GM12878 (cell line): ENCODE measurements at regions not wholly inside any gene's neighbourhood (a gene's known extent, or its start where the extent isn't known, plus 50 kb on each side); places are given as distances from the start of the nearest gene placed in this dataset.
A peak's percentile ranks its signal among the peaks of the same experiment; 100 is the strongest.

Source experiments
- ATAC-seq: fragments of 200-7000 bp; cut with Tn5 transposase; 3 replicates; pipeline ENCODE4 v1.9.1; 2020; ENCODE audit warnings: mild to moderate bottlenecking, moderate library complexity
- BruUV-seq: library from RNA; stranded (reverse); fragments of 400-500 nt; replicated peaks from 2 replicates; lab custom pipeline; 2021; lab: Mats Ljungman, UMichigan
- CTCF ChIA-PET: fragments of 300-600 bp; sonication (Branson Sonifier 250); formaldehyde crosslinking; extraction: SDS; loops from one replicate; lab custom pipeline; 2021; ENCODE audit warnings: inconsistent platforms; lab: Yijun Ruan, JAX
- POLR2A ChIA-PET: fragments of 350-600 bp; formaldehyde crosslinking; extraction: SDS; loops from one replicate; lab custom pipeline; 2021; ENCODE audit warnings: inconsistent platforms; lab: Charles Lee
- RAD21 ChIA-PET: fragments of 300-600 bp; sonication (Branson Sonifier 250); formaldehyde crosslinking; loops from one replicate; lab custom pipeline; 2023; ENCODE audit warnings: antibody characterized with exemption; ENCODE audit not compliant: unreplicated experiment; lab: Charles Lee
- SMC1A ChIA-PET: fragments of 300-600 bp; sonication (Branson Sonifier 250); formaldehyde crosslinking; loops from one replicate; lab custom pipeline; 2023; ENCODE audit not compliant: unreplicated experiment, uncharacterized antibody; lab: Charles Lee
- DNase-seq: peaks from one replicate; pipeline ENCODE4 v3.0.0-alpha.2; 2011; ENCODE audit warnings: low read depth, low spot score
- FAIRE-seq: peaks from 3 replicates; lab custom pipeline; 2011; peaks lifted over from hg19 to GRCh38; lab: Jason Lieb, UNC
- H2AFZ ChIP-seq: 2 replicates; pipeline ENCODE4 v1.6.0; 2011; ENCODE audit warnings: low read depth, low read length, control low read depth; ENCODE audit not compliant: control insufficient read depth
- H3K27ac ChIP-seq: 2 replicates; pipeline ENCODE4 v1.5.1; 2011; ENCODE audit warnings: control low read depth; ENCODE audit not compliant: control insufficient read depth, insufficient read depth
- H3K27me3 ChIP-seq, 2 experiments: replicated peaks in 1 of 2; 2 replicates each; pipeline versions ENCODE4 v1.6.0 to v1.6.1; 2011; ENCODE audit warnings: low read length in 1 of 2; ENCODE audit not compliant: control insufficient read depth in 2 of 2, insufficient read depth in 2 of 2
- H3K36me3 ChIP-seq, 2 experiments: 2 replicates each; pipeline ENCODE4 v1.5.1; 2011; ENCODE audit warnings: low read length in 1 of 2; ENCODE audit not compliant: control insufficient read depth in 2 of 2, insufficient read depth in 2 of 2
- H3K4me1 ChIP-seq: 2 replicates; pipeline ENCODE4 v1.6.1; 2011; ENCODE audit warnings: mild to moderate bottlenecking, low read length, moderate library complexity, mixed read lengths; ENCODE audit not compliant: control insufficient read depth, insufficient read depth
- H3K4me2 ChIP-seq: 2 replicates; pipeline ENCODE4 v1.6.0; 2011; ENCODE audit warnings: control low read depth; ENCODE audit not compliant: control insufficient read depth, insufficient read depth
- H3K4me3 ChIP-seq: fragments of 200-600 bp; sonication (generic); 2 replicates; pipeline ENCODE4 v1.5.1; 2016
- H3K79me2 ChIP-seq: 2 replicates; pipeline ENCODE4 v1.6.0; 2011; ENCODE audit warnings: low read length; ENCODE audit not compliant: control insufficient read depth, insufficient read depth
- H3K9ac ChIP-seq: 2 replicates; pipeline ENCODE4 v1.8.0; 2011; ENCODE audit warnings: low read length, control low read depth, mixed read lengths; ENCODE audit not compliant: control insufficient read depth, insufficient read depth
- H3K9me3 ChIP-seq: replicated peaks from 3 replicates; pipeline ENCODE4 v1.5.1; 2011; ENCODE audit warnings: mild to moderate bottlenecking, low read length; ENCODE audit not compliant: control insufficient read depth, insufficient read depth
- H4K20me1 ChIP-seq: 2 replicates; pipeline ENCODE4 v1.6.0; 2011; ENCODE audit not compliant: control insufficient read depth, insufficient read depth
- CHD2 ChIP-seq: IDR thresholded peaks from 2 replicates; pipeline ENCODE4 v1.6.1; 2011; ENCODE audit warnings: low read depth, low read length, improper control_type of control experiment, borderline replicate concordance
- ETV6 ChIP-seq, 2 experiments: fragments of 450-650 bp in 1 of 2; IDR thresholded peaks in 1 of 2; conservative IDR thresholded peaks in 1 of 2; 2 replicates each; pipeline ENCODE4 v1.6.1; 2014; ENCODE audit warnings: antibody characterized with exemption in 1 of 2, borderline replicate concordance in 1 of 2, low read depth in 1 of 2, mild to moderate bottlenecking in 1 of 2, moderate library complexity in 1 of 2
- MTA2 ChIP-seq: fragments of 450-650 bp; IDR thresholded peaks from 2 replicates; pipeline ENCODE4 v1.6.1; 2016; ENCODE audit warnings: low read depth, mild to moderate bottlenecking, moderate library complexity
- NR2F1 ChIP-seq: fragments of 450-650 bp; conservative IDR thresholded peaks from 2 replicates; pipeline ENCODE4 v1.6.1; 2017; ENCODE audit warnings: mild to moderate bottlenecking
- TCF12 ChIP-seq: IDR thresholded peaks from 2 replicates; pipeline ENCODE4 v1.6.1; 2011; ENCODE audit warnings: low read depth, mild to moderate bottlenecking, low read length
- ZNF24 ChIP-seq: fragments of 450-650 bp; IDR thresholded peaks from 2 replicates; pipeline ENCODE4 v1.6.1; 2017; ENCODE audit warnings: antibody characterized with exemption, mild to moderate bottlenecking
- WGBS: methylation state at CpG from one replicate; pipeline ENCODE4 v1.1.6; 2016; ENCODE audit warnings: low lambda C conversion rate; ENCODE audit not compliant: insufficient replicate concordance, insufficient coverage; ENCODE audit errors: missing lambda C conversion rate; 5-methylcytosine and 5-hydroxymethylcytosine counted together
- in situ Hi-C: fragments of 300-500 bp; cut with MboI; formaldehyde crosslinking; loops from 9 replicates; pipeline ENCODE4 v1.14.3; 2018; ENCODE audit warnings: mixed read lengths
- intact Hi-C: fragments of 100-400 bp; cut with micrococcal nuclease; formaldehyde crosslinking; loops from one replicate; pipeline ENCODE4 v1.14.2; 2022; ENCODE audit not compliant: unreplicated experiment
- TF ChIP-seq, protein P1 (sequence below), 3 experiments: IDR thresholded peaks in 2 of 3; conservative IDR thresholded peaks in 1 of 3; 2 replicates each; pipeline ENCODE4 v1.5.1; 2011; ENCODE audit warnings: low read depth in 3 of 3, low read length in 3 of 3, mild to moderate bottlenecking in 3 of 3, control low read depth in 2 of 3, moderate library complexity in 2 of 3, inconsistent platforms in 1 of 3, mixed read lengths in 1 of 3; ENCODE audit not compliant: control insufficient read depth in 2 of 3, insufficient read depth in 1 of 3; ENCODE audit errors: extremely low read depth in 1 of 3

DNA sequence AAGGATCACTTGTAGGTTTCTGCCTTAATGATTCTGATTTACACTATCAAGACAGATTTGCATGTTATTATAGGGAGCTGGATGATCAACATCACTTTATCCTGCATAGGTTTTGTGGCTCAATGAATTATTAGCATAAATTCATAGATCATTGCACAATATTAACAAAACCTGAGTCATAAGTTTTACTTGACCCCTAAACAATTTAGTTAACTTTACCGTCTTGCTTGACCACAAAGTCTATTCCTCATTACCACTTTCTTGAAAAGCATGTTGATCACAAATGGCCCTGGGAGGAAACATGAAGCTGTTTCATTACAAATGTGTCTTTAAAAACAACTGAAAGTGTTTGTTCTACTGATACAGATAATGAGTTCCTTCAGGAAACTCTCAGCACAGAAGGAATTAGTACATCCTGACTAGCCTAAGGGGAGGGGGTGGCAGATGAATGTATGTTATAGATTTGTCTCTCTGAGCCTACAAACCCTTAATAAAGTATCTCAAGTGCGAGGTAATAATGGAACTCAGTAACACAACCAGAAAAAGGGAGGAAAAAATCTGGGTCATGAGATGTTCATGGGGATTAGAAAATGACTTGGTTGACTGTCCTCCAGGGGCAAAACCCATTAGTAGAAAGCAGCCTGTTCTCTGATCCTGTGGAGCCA is 303.4 kb downstream of the PIK3C3 start:
- in situ Hi-C loops: no loop called here
- no peaks in the 10 kb centered on the region for H4K20me1 ChIP-seq

More for the DNA sequence above, 303.4 kb downstream of the PIK3C3 start:
- H2AFZ ChIP-seq: no peak overlapping the region
- no peak overlapping the region for H3K4me3 ChIP-seq
- no TSS peak for BruUV-seq
- H3K9ac ChIP-seq: no peak overlapping the region
- FAIRE-seq (no peak), DNase-seq (no peak), ATAC-seq (peak; percentile 48)
- no peak for TF ChIP-seq TCF12
- TF ChIP-seq, protein P1, sequence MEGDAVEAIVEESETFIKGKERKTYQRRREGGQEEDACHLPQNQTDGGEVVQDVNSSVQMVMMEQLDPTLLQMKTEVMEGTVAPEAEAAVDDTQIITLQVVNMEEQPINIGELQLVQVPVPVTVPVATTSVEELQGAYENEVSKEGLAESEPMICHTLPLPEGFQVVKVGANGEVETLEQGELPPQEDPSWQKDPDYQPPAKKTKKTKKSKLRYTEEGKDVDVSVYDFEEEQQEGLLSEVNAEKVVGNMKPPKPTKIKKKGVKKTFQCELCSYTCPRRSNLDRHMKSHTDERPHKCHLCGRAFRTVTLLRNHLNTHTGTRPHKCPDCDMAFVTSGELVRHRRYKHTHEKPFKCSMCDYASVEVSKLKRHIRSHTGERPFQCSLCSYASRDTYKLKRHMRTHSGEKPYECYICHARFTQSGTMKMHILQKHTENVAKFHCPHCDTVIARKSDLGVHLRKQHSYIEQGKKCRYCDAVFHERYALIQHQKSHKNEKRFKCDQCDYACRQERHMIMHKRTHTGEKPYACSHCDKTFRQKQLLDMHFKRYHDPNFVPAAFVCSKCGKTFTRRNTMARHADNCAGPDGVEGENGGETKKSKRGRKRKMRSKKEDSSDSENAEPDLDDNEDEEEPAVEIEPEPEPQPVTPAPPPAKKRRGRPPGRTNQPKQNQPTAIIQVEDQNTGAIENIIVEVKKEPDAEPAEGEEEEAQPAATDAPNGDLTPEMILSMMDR (IDR thresholded peaks at IDR 0.05 in 2 of 3, conservative IDR thresholded peaks at IDR 0.05 in 1 of 3; ENCODE audit: control insufficient read depth in 2 of 3, extremely low read depth in 1 of 3, insufficient read depth in 1 of 3, low read depth in 3 of 3, low read length in 3 of 3): no peak
- TF ChIP-seq MTA2: peak; percentile 56; the same call in 1 of the 2 replicates
- no peak for TF ChIP-seq CHD2
- no peak for TF ChIP-seq ETV6 (conservative IDR thresholded peaks at IDR 0.05 in 1 of 2, IDR thresholded peaks at IDR 0.05 in 1 of 2; ENCODE audit: borderline replicate concordance in 1 of 2, low read depth in 1 of 2)
- TF ChIP-seq NR2F1: 0 out of 2 replicates have a peak, but pooled peaks have one; percentile 26
- TF ChIP-seq ZNF24: 0 out of 2 replicates have a peak, but pooled peaks have one; percentile 17
- no peaks in the 10 kb centered on the region for H3K36me3 ChIP-seq
- 25% methylated on average over 2 of the region's 2 CpGs for WGBS
- H3K79me2 ChIP-seq: no peaks in the 10 kb centered on the region
- ChIA-PET RAD21 (interaction anchor here (0.9 to 1.3 kb wide), 4 partner anchors 15 to 29 kb away, joined by 3 read pairs; no protein-coding TSS in a partner anchor), SMC1A (interaction anchor here (0.8 to 2.7 kb wide), 3 partner anchors 16 to 155 kb away, joined by 3 to 9 read pairs (median 3); no protein-coding TSS in a partner anchor), CTCF (interaction anchor here (1.0 to 1.8 kb wide), 4 partner anchors 71 to 144 kb away, joined by 3 to 5 read pairs (median 4); no protein-coding TSS in a partner anchor), POLR2A (no interaction called here)
- no peaks in the 10 kb centered on the region for H3K4me1 ChIP-seq
- no peaks in the 10 kb centered on the region; a peak in 1 of 4 replicates for H3K27me3 ChIP-seq
- H3K27ac ChIP-seq: no peak overlapping the region
- intact Hi-C loops: no loop called here
- H3K9me3 ChIP-seq: no peaks in the 10 kb centered on the region
- H3K4me2 ChIP-seq: no peak overlapping the region
